MCF 10A (cell line): ENCODE measurements at regions not wholly inside any gene's neighbourhood (a gene's known extent, or its start where the extent isn't known, plus 50 kb on each side); places are given as distances from the start of the nearest gene placed in this dataset.
A peak's percentile ranks its signal among the peaks of the same experiment; 100 is the strongest.

Source experiments
- BruUV-seq: library from RNA; stranded (reverse); fragments of 400-500 nt; replicated peaks from 2 replicates; lab custom pipeline; 2021; lab: Mats Ljungman, UMichigan
- CTCF ChIA-PET: fragments of 300-600 bp; sonication (Branson Sonifier 250); formaldehyde crosslinking; extraction: SDS; loops from one replicate; lab custom pipeline; 2021; ENCODE audit warnings: antibody characterized with exemption, inconsistent platforms; lab: Yijun Ruan, JAX
- POLR2A ChIA-PET: fragments of 300-600, 350-650 bp; sonication (Branson Sonifier 250); formaldehyde crosslinking; extraction: SDS; loops from one replicate; lab custom pipeline; 2020; ENCODE audit warnings: antibody characterized with exemption, inconsistent platforms; lab: Yijun Ruan, JAX
- DNase-seq: peaks from one replicate; pipeline ENCODE4 v3.0.0-alpha.2; 2018; ENCODE audit not compliant: unreplicated experiment
- H3K27ac Mint-ChIP-seq: one replicate; pipeline ENCODE4 v1.8.0; 2022; ENCODE audit warnings: mild to moderate bottlenecking, low read depth, mixed read lengths; ENCODE audit not compliant: unreplicated experiment
- H3K27me3 Mint-ChIP-seq: one replicate; pipeline ENCODE4 v1.8.0; 2022; ENCODE audit warnings: mixed read lengths; ENCODE audit not compliant: insufficient read depth, unreplicated experiment
- H3K36me3 Mint-ChIP-seq: one replicate; pipeline ENCODE4 v1.8.0; 2022; ENCODE audit warnings: mild to moderate bottlenecking, moderate library complexity, mixed read lengths; ENCODE audit not compliant: insufficient read depth, unreplicated experiment
- H3K4me1 Mint-ChIP-seq: one replicate; pipeline ENCODE4 v1.8.0; 2022; ENCODE audit warnings: mixed read lengths; ENCODE audit not compliant: insufficient read depth, unreplicated experiment
- H3K4me3 Mint-ChIP-seq: one replicate; pipeline ENCODE4 v1.8.0; 2022; ENCODE audit warnings: mild to moderate bottlenecking, moderate library complexity, mixed read lengths; ENCODE audit not compliant: unreplicated experiment
- H3K9me3 Mint-ChIP-seq: one replicate; pipeline ENCODE4 v1.8.0; 2022; ENCODE audit warnings: mixed read lengths; ENCODE audit not compliant: unreplicated experiment
- CTCF ChIP-seq: fragments of 200-600 bp; IDR thresholded peaks from one replicate; pipeline ENCODE4 v1.8.0; 2022; ENCODE audit warnings: antibody characterized with exemption, mild to moderate bottlenecking; ENCODE audit not compliant: unreplicated experiment
- intact Hi-C: fragments of 100-400 bp; cut with micrococcal nuclease; formaldehyde crosslinking; loops from 2 replicates; pipeline ENCODE4 v1.14.1; 2022

- no TSS peak for BruUV-seq
- Mint-ChIP-seq H3K4me1 (peaks cover 34% of the 10 kb centered on the region), H3K9me3 (peaks cover 2% of the 10 kb centered on the region), H3K4me3 (no peak overlapping the region), H3K27ac (peak overlapping the region; percentile 87), H3K27me3 (no peaks in the 10 kb centered on the region), H3K36me3 (no peaks in the 10 kb centered on the region)
- POLR2A ChIA-PET, result interaction anchor here (0.8 to 1.1 kb wide), 2 partner anchors 9 to 41 kb away, joined by 3 read pairs; no protein-coding TSS in a partner anchor
- peak; percentile 92 for DNase-seq
- no peak for TF ChIP-seq CTCF
- CTCF ChIA-PET, result no interaction called here
- intact Hi-C loops, result loop anchor here (2.0 kb wide), 1 partner anchor 46 kb away; no protein-coding TSS in a partner anchor
These were observed 733.9 kb upstream of the CHRM3 start for GRCh38 chr1:238652346-238652968.

- no peaks in the 10 kb centered on the region for H3K36me3 Mint-ChIP-seq
- no peaks in the 10 kb centered on the region for H3K27me3 Mint-ChIP-seq
- no peak overlapping the region for H3K4me3 Mint-ChIP-seq
- H3K27ac Mint-ChIP-seq, result no peak overlapping the region
- intact Hi-C loops, result loop anchor here (2.0 kb wide), 1 partner anchor 36 kb away; no protein-coding TSS in a partner anchor
- POLR2A ChIA-PET, result interaction anchor here (0.5 kb wide), 1 partner anchor 212 kb away, joined by 3 read pairs; no protein-coding TSS in a partner anchor
- no peak for TF ChIP-seq CTCF
- CTCF ChIA-PET, result interaction anchor here (0.5 to 0.6 kb wide), 2 partner anchors 461 to 784 kb away, joined by 3 to 4 read pairs; no protein-coding TSS in a partner anchor
- DNase-seq, result no peak
- BruUV-seq, result no TSS peak
- H3K4me1 Mint-ChIP-seq, result peaks cover 40% of the 10 kb centered on the region
- H3K9me3 Mint-ChIP-seq, result no peaks in the 10 kb centered on the region
These were observed 737.2 kb upstream of the CHRM3 start for GRCh38 chr1:238649200-238649599.

GRCh38 chr1:238648751-238649150 lies 737.6 kb upstream of the CHRM3 start:
- BruUV-seq, result no TSS peak
- Mint-ChIP-seq H3K27me3 (no peaks in the 10 kb centered on the region), H3K4me3 (no peak overlapping the region), H3K4me1 (peaks cover 35% of the 10 kb centered on the region), H3K36me3 (no peaks in the 10 kb centered on the region), H3K27ac (peak overlapping the region; percentile 81), H3K9me3 (no peaks in the 10 kb centered on the region)
- ChIA-PET POLR2A (interaction anchor here (0.7 kb wide), 1 partner anchor 711 kb away, joined by 3 read pairs; no protein-coding TSS in a partner anchor), CTCF (interaction anchor here (0.5 to 0.7 kb wide), 2 partner anchors 43 to 461 kb away, joined by 3 to 4 read pairs; no protein-coding TSS in a partner anchor)
- DNase-seq, result no peak
- TF ChIP-seq CTCF, result no peak
- intact Hi-C loops, result loop anchor here (2.0 kb wide), 1 partner anchor 36 kb away; no protein-coding TSS in a partner anchor

GRCh38 chr1:238648296-238648695 lies 738.1 kb upstream of the CHRM3 start:
- ChIA-PET POLR2A (interaction anchor here (0.7 kb wide), 1 partner anchor 711 kb away, joined by 3 read pairs; no protein-coding TSS in a partner anchor), CTCF (interaction anchor here (0.5 to 0.8 kb wide), 5 partner anchors 29 to 1717 kb away, joined by 3 read pairs; no protein-coding TSS in a partner anchor)
- H3K27ac Mint-ChIP-seq, result peak overlapping the region; percentile 81
- H3K27me3 Mint-ChIP-seq, result no peaks in the 10 kb centered on the region
- no peak for DNase-seq
- H3K4me3 Mint-ChIP-seq, result no peak overlapping the region
- H3K36me3 Mint-ChIP-seq, result no peaks in the 10 kb centered on the region
- H3K4me1 Mint-ChIP-seq, result peaks cover 31% of the 10 kb centered on the region
- no peaks in the 10 kb centered on the region for H3K9me3 Mint-ChIP-seq
- TF ChIP-seq CTCF, result no peak
- no TSS peak for BruUV-seq
- intact Hi-C loops, result loop anchor here (2.0 kb wide), 1 partner anchor 35 kb away; no protein-coding TSS in a partner anchor
